Activated CD4-positive, alpha-beta T cell treated with anti-CD3 and anti-CD28 coated beads, Interleukin-2, amount 10 ng/mL, durations not matched to agents 24 days and 14 days (primary cell): ENCODE measurements at regions not wholly inside any gene's neighbourhood (a gene's known extent, or its start where the extent isn't known, plus 50 kb on each side); places are given as distances from the start of the nearest gene placed in this dataset.
"Not testable (repeated sequence)": the region's sequence is repeated elsewhere in the genome, so short reads cannot be mapped to it uniquely, and the experiment has no call there.

Experiments
- DNase-seq: peaks from one replicate; pipeline ENCODE4 v3.0.0; 2022
- H3K27ac Mint-ChIP-seq: one replicate; pipeline ENCODE4 v1.8.0; 2022; ENCODE audit warnings: mild to moderate bottlenecking, mixed read lengths
- H3K27me3 Mint-ChIP-seq: one replicate; pipeline ENCODE4 v1.8.0; 2022; ENCODE audit warnings: mixed read lengths
- H3K36me3 Mint-ChIP-seq: one replicate; pipeline ENCODE4 v1.8.0; 2022; ENCODE audit warnings: low read depth, mild to moderate bottlenecking, mixed read lengths
- H3K4me1 Mint-ChIP-seq: one replicate; pipeline ENCODE4 v1.8.0; 2021; ENCODE audit warnings: mixed read lengths
- H3K4me3 Mint-ChIP-seq: one replicate; pipeline ENCODE4 v1.8.0; 2022; ENCODE audit warnings: mild to moderate bottlenecking, moderate library complexity, mixed read lengths
- H3K9me3 Mint-ChIP-seq: one replicate; pipeline ENCODE4 v1.8.0; 2021; ENCODE audit warnings: mixed read lengths
- intact Hi-C: fragments of 100-400 bp; cut with micrococcal nuclease; formaldehyde crosslinking; loops from one replicate; pipeline ENCODE4 v1.15.1; 2023

DNA sequence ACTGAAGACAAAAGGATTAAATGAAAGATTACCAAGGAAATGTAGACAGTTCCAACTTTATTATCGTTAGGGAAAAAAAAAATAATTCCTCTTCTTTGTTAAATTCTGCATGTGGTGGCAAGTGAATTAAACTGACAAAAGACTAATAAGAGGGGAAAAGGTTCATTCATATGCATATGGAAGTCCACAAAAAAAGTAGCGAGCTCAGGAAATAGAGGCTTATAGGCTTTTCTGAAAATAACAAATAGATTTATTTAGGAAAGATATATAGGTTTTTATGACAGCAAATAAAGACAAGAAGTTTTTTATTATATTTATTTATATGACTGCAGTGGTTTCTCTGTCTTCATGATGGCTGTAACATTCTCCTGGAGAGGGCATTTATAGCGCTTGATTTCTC, 246.0 kb downstream of the NAF1 start:
- no peaks in the 10 kb centered on the region for H3K27me3 Mint-ChIP-seq
- intact Hi-C loops, result no loop called here
- DNase-seq, result no peak
- no peak overlapping the region for H3K4me3 Mint-ChIP-seq
- no peak overlapping the region for H3K27ac Mint-ChIP-seq
- no peaks in the 10 kb centered on the region for H3K36me3 Mint-ChIP-seq
- no peaks in the 10 kb centered on the region for H3K4me1 Mint-ChIP-seq
- peaks cover 3% of the 10 kb centered on the region for H3K9me3 Mint-ChIP-seq

DNA sequence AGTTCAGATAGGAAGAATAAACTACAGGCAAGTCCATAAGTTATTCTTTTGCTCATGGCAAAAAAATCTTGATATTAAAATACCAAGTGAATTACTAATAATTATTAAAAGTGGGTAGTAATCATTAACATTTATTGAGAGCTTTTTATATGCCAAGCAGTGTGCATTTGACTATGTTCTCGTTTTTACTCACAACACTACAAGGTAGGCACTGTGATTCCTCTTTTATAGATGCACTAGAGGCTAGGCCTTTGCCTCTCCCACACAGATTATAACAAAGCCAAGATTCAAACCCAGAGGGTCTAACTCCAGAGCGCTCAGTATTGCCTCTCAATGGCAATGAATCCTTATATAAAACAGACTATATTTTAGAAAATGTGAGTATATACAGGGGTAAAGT, 254.2 kb downstream of the NAF1 start:
- Mint-ChIP-seq H3K4me3 (no peak overlapping the region), H3K27ac (no peak overlapping the region), H3K4me1 (no peaks in the 10 kb centered on the region), H3K27me3 (no peaks in the 10 kb centered on the region), H3K36me3 (no peaks in the 10 kb centered on the region), H3K9me3 (peaks cover 3% of the 10 kb centered on the region)
- no peak for DNase-seq
- intact Hi-C loops, result no loop called here

DNA sequence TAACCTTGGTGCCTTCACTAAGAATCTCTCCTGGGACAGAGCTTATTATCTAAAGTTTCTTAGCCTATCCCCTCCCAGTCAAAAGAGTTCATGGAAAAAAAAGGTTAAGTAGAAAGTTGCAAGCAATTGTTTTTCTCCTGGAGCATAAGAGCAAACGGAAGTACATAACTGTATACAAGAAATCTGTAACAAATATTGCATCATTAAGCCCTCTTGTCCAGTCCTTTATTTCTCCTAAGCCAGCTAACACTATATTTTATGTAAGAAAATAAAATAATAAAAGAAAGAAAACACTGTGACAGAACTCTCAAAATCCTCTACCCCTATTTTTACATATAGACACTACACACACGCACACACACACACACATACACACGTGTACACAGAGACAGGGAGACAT, 255.3 kb downstream of the NAF1 start:
- Mint-ChIP-seq H3K4me3 (no peak overlapping the region), H3K9me3 (no peaks in the 10 kb centered on the region), H3K36me3 (no peaks in the 10 kb centered on the region), H3K27ac (no peak overlapping the region), H3K27me3 (no peaks in the 10 kb centered on the region), H3K4me1 (no peaks in the 10 kb centered on the region)
- intact Hi-C loops, result no loop called here
- no peak for DNase-seq

DNA sequence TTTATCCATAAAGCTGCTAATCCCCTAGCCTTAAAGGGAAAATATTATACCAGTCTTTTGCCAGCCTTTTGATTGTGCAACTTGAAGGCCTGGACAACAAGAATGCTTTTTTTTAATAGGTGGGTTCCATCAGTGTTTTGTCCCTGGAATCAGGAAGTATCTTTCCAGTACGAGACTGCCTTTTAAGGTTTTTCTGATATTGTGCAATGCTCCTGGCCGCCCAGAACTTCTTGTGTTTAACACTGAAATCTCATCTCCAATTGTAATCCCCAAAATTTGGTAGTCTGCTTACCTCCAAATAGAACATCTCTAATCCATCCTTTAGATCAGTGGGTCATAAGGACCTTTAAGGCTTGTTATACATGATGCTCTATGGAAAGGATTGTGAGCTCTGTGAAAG, 256.7 kb downstream of the NAF1 start:
- Mint-ChIP-seq H3K4me1 (no peaks in the 10 kb centered on the region), H3K4me3 (no peak overlapping the region), H3K36me3 (no peaks in the 10 kb centered on the region), H3K27ac (no peak overlapping the region), H3K27me3 (no peaks in the 10 kb centered on the region), H3K9me3 (no peaks in the 10 kb centered on the region)
- intact Hi-C loops, result no loop called here
- DNase-seq, result no peak

DNA sequence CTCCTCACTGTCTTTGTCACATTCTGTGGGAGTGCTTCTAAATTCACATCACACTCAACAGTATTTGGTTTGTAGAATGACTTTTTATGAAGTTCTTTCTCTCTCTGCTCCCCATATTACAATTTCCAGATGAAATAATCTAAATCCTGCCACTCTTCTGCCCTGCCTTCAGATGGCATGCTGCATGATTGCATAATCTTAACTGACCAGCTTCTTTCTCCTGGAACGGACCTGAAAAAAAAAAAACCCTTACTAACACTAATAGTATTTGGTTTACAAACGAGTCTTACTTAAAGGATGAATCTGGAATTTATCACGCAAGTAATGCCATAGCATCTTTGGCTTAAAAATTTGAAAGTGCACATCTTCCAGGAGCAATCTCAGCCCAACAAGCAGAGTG, 272.3 kb downstream of the NAF1 start:
- no peaks in the 10 kb centered on the region for H3K36me3 Mint-ChIP-seq
- H3K4me3 Mint-ChIP-seq, result no peak overlapping the region
- intact Hi-C loops, result no loop called here
- no peak overlapping the region for H3K27ac Mint-ChIP-seq
- H3K27me3 Mint-ChIP-seq, result peaks cover 17% of the 10 kb centered on the region
- no peaks in the 10 kb centered on the region for H3K9me3 Mint-ChIP-seq
- DNase-seq, result no peak
- peaks cover 6% of the 10 kb centered on the region for H3K4me1 Mint-ChIP-seq

DNA sequence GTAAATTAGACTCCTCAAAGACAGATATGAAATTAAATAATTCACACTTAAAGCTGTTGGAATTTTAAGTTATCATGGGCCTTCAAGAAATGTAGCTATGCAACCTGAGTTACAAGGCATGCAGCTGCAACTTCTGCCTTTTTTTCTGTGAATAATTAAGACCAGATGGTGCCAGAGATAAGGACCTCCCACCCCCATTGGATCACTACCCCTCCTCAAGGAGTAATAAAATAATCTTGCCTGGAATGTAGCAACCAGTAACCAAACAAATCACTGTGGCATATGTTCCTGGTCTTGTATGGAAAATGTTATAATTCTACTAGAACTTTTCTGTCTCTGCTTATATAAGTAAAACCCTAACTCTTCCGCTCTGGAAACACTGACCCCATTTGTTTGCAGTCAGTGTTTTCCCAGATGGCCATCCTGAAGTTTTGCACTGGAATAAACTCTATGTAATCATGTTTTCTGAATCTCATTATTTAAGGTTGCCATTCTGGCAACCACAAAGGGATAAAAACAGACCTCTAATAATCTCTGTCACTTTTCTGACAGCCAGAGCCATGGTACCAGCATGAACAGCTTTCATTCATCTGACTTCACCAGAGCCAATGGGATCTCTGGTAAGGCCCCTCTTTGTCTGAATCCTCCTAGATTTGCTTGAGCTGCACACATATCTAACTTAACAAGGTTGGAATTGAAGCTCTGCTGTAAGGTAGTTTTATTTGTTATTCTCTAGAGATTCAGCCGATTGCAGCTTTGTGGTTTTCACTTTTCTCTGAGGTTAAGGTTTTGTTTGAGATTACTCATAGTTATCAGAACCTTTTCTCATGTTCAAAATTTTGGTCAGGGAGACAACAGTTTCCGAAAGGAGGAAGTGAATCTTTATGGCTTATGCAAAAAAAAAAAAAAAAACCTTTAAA, 274.6 kb downstream of the NAF1 start:
- intact Hi-C loops, result no loop called here
- no peak for DNase-seq
- Mint-ChIP-seq H3K4me1 (peaks cover 6% of the 10 kb centered on the region), H3K4me3 (no peak overlapping the region), H3K9me3 (no peaks in the 10 kb centered on the region), H3K27ac (no peak overlapping the region), H3K36me3 (no peaks in the 10 kb centered on the region), H3K27me3 (peaks cover 17% of the 10 kb centered on the region)

DNA sequence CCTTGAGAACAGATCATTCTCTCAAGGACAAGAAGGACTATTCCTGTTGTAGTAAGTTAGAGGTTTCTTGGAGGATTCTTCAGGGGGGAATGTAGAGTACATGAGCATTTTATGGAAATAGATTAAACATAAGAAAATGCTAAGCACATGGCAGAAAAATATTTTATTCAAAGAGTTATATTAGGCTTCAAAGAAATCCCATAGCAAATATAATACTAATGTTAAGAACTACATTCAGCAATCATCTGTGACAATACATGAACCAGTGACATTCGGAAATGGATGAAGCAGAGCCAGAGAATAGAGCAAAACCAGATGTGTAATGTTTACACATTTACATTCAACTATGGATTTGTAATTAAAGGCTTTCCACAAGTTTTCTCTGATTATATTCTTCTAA, 288.6 kb downstream of the NAF1 start:
- Mint-ChIP-seq H3K36me3 (no peaks in the 10 kb centered on the region), H3K4me3 (no peak overlapping the region), H3K4me1 (no peaks in the 10 kb centered on the region), H3K27ac (no peak overlapping the region), H3K27me3 (no peaks in the 10 kb centered on the region), H3K9me3 (peaks cover 3% of the 10 kb centered on the region)
- no peak for DNase-seq
- intact Hi-C loops, result no loop called here

DNA sequence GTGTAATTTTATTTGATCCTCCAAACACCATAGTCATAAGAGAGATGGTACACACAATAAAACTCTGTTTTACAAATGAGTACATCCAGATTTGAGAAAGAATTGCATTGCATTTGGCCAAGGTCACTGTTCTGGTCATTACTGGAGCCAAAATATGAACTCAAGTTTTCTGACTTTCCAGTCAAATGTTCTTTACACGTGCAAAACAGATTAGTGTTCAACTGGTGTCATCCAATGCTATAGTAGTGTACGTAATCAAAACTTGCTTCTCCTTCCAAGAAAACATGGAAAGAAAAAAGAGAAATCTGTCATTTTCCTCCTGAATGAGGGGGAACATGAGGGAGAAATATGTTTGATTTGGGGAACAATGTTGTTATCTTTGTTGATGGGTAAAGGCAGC, 291.9 kb downstream of the NAF1 start:
- Mint-ChIP-seq H3K4me1 (no peaks in the 10 kb centered on the region), H3K36me3 (no peaks in the 10 kb centered on the region), H3K4me3 (no peak overlapping the region), H3K9me3 (peaks cover 3% of the 10 kb centered on the region), H3K27me3 (no peaks in the 10 kb centered on the region), H3K27ac (no peak overlapping the region)
- no peak for DNase-seq
- intact Hi-C loops, result no loop called here

DNA sequence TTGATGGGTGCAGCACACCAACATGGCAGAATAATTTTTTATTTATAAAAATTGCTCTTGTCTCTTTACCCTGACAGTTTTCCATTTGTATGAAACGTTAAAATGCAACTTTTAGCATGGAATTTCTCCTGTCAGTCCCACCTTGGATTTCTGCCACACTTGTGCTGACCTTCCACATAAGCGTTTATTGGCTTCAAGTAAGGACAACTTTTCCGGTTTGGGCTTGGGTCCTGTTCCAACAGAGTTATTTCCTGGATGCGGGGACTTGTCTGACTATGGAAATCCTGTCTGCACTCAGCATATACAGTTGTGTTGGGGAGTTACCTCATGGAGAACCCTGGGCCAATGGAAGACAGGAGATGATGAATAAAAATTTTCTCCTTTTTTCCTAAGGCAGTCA, 294.7 kb downstream of the NAF1 start:
- peaks cover 3% of the 10 kb centered on the region for H3K9me3 Mint-ChIP-seq
- H3K27me3 Mint-ChIP-seq, result no peaks in the 10 kb centered on the region
- DNase-seq, result no peak
- H3K4me1 Mint-ChIP-seq, result no peaks in the 10 kb centered on the region
- no peak overlapping the region for H3K27ac Mint-ChIP-seq
- intact Hi-C loops, result no loop called here
- no peak overlapping the region for H3K4me3 Mint-ChIP-seq
- no peaks in the 10 kb centered on the region for H3K36me3 Mint-ChIP-seq

DNA sequence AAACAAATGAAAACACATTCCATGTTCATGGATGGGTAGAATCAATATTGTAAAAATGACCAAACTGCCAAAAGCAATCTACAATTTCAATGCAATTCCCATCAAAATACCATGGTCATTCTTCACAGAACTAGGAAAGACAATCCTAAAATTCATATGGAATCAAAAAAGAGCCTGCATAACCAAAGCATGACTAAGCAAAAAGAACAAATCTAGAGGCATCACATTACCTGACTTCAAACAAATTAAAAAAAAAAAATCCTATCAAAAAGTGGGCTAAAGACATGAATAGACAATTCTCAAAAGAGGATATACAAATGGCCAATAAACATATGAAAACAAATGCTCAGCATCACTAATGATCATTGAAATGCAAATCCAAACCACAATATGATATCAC, 297.5 kb downstream of the NAF1 start:
- H3K4me1 Mint-ChIP-seq, result no peaks in the 10 kb centered on the region
- H3K27ac Mint-ChIP-seq, result no peak overlapping the region
- no peak overlapping the region for H3K4me3 Mint-ChIP-seq
- H3K9me3 Mint-ChIP-seq, result peaks cover 8% of the 10 kb centered on the region
- no peaks in the 10 kb centered on the region for H3K27me3 Mint-ChIP-seq
- intact Hi-C loops, result no loop called here
- DNase-seq, result no peak
- no peaks in the 10 kb centered on the region for H3K36me3 Mint-ChIP-seq

DNA sequence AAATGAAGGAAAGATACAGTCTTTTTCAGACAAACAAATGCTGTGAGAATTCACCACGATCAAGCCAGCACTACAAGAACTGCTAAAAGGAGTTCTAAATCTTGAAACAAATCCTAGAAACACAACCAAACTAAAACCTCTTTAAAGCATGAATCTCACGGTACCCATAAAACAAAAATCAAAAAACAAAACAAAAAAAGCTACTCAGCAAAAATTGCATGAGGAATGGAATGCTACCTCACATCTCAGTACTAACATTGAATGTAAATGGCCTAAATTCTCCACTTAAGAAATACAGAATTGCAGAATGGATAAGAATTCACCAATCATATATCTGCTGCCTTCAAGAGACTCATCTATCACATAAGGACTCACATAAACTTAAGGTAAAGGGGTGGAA, 300.1 kb downstream of the NAF1 start:
- Mint-ChIP-seq H3K4me1 (no peaks in the 10 kb centered on the region), H3K36me3 (no peaks in the 10 kb centered on the region), H3K27me3 (no peaks in the 10 kb centered on the region), H3K4me3 (no peak overlapping the region), H3K9me3 (peaks cover 7% of the 10 kb centered on the region), H3K27ac (no peak overlapping the region)
- intact Hi-C loops, result no loop called here
- no peak for DNase-seq

DNA sequence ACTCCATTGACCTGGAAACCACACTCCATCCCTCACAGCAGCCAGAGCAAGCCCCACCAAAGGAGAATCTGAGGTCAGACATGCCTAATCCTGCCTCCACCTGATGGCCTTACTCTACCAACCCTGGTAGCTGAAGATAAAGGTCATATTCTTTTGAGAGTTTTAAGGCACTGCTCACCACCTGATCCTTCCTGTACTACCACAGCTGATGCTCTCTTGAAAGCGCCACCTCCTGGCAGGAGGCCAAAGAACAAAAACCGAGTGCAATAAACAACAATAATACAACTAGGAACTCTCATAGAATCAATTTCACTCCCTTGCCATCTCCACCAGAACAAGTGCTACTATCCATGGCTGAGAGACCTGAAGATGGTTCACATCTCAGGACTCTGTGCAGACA, 301.6 kb downstream of the NAF1 start:
- no peak for DNase-seq
- no peaks in the 10 kb centered on the region for H3K4me1 Mint-ChIP-seq
- intact Hi-C loops, result no loop called here
- H3K9me3 Mint-ChIP-seq, result peaks cover 7% of the 10 kb centered on the region
- no peak overlapping the region for H3K4me3 Mint-ChIP-seq
- no peaks in the 10 kb centered on the region for H3K27me3 Mint-ChIP-seq
- no peaks in the 10 kb centered on the region for H3K36me3 Mint-ChIP-seq
- no peak overlapping the region for H3K27ac Mint-ChIP-seq

DNA sequence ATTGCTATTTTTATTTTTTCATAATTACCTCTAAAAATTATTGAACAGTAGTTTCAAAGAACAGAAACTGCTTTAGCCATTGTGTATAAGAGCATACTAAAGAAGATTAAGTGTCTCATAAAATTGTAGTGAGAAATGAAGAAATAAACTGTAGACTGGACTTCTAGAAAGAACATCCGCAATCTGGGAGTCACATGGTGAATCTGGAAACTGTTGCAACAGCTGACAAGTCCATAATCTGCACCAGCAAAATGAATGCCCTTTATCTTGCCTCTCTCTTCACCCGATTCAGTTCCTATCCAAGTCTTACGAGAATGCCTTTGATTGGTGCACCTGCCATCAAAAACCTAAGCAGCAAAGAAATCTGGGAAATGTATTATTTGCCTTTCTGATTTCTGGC, 312.9 kb downstream of the NAF1 start:
- no peaks in the 10 kb centered on the region for H3K27me3 Mint-ChIP-seq
- DNase-seq, result no peak

DNA sequence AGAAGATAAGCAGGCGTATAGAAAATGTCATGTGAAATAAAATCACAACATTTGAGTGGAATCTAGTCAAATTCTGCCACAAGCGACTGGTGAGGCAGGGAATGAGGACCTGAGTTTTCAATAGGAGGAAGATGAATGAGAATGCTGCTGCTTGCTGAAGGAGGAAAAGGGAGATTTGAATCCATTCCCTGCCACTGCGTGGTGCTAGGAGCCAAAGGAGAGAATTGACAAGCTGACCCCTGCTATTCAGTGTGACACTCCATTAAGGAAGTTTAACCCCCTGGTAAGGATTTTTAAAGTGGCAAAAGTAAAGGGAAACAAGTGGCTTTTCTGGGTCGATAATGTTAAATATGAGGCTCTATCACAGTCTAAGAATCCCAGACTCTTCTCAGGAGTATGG, 314.0 kb downstream of the NAF1 start:
- intact Hi-C loops, result no loop called here
- no peaks in the 10 kb centered on the region for H3K36me3 Mint-ChIP-seq
- H3K27me3 Mint-ChIP-seq, result no peaks in the 10 kb centered on the region
- H3K9me3 Mint-ChIP-seq, result no peaks in the 10 kb centered on the region
- DNase-seq, result no peak
- H3K4me3 Mint-ChIP-seq, result no peak overlapping the region
- H3K4me1 Mint-ChIP-seq, result no peaks in the 10 kb centered on the region
- no peak overlapping the region for H3K27ac Mint-ChIP-seq

More for the DNA sequence above, 312.9 kb downstream of the NAF1 start:
- intact Hi-C loops, result no loop called here
- H3K4me1 Mint-ChIP-seq, result no peaks in the 10 kb centered on the region
- no peaks in the 10 kb centered on the region for H3K36me3 Mint-ChIP-seq
- H3K4me3 Mint-ChIP-seq, result no peak overlapping the region
- no peaks in the 10 kb centered on the region for H3K9me3 Mint-ChIP-seq
- no peak overlapping the region for H3K27ac Mint-ChIP-seq

DNA sequence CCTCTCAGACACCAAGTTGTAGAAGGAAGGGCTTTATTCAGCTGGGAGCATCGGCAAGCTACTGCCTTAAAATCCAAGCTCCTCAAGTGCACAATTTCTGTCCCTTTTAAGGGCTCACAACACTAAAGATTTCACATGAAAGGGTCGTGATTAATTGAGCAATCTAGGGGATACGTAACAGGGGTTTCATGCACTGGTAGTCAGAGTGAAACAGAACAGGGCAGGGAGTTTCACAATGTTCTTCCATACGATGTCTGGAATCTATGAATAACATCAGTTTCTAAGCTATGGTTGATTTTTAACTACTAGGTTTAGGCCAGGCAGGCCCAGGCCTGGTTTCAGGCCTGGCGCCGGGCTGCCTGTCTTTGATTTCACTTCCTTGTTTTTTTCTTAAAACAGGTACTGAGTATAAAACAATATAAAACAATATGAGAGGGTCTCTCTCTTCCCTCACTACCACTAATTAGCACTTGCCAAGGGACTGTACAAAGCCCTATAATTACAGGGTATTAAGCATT, 315.4 kb downstream of the NAF1 start:
- H3K27ac Mint-ChIP-seq, H3K36me3 Mint-ChIP-seq, H3K27me3 Mint-ChIP-seq, DNase-seq, intact Hi-C loops, H3K4me1 Mint-ChIP-seq, H3K4me3 Mint-ChIP-seq, H3K9me3 Mint-ChIP-seq: not testable (repeated sequence)
